ENCODE measurements at regions not wholly inside any gene's neighbourhood (a gene's known extent, or its start where the extent isn't known, plus 50 kb on each side); places are given as distances from the start of the nearest gene placed in this dataset.

- H3K27me3 ChIP-seq = no peaks in the 10 kb centered on the region
- H3K9me3 ChIP-seq = no peaks in the 10 kb centered on the region
- intact Hi-C loops (cut with DNase I; ENCODE audit: low total_unique reads) = no loop called here
- no peak overlapping the region for H3K27ac ChIP-seq
- no peak for TF ChIP-seq EP300 (IDR thresholded peaks at IDR 0.05)
- H3K4me1 ChIP-seq = no peaks in the 10 kb centered on the region
- 81 to 98% (median 94%) methylated on average over 1 of the region's 1 CpG for WGBS, 5 donors
- no peaks in the 10 kb centered on the region for H3K36me3 ChIP-seq
- no peak overlapping the region for H3K4me3 ChIP-seq
- no peak for DNase-seq
Observed at GRCh38 chr12:59147791-59148190, 227.5 kb upstream of the LRIG3 start.

GRCh38 chr12:59142183-59142790, 222.0 kb upstream of the LRIG3 start:
- TF ChIP-seq POLR2AphosphoS5 (IDR thresholded peaks at IDR 0.05) (no peak), EP300 (IDR thresholded peaks at IDR 0.05) (no peak), POLR2A (IDR thresholded peaks at IDR 0.05) (no peak)
- intact Hi-C loops (cut with DNase I; ENCODE audit: low total_unique reads) = no loop called here

GRCh38 chr12:59134750-59135149, 214.4 kb upstream of the LRIG3 start:
- no peak overlapping the region for H3K4me3 ChIP-seq
- WGBS, 5 donors = 28 to 54% (median 36%) methylated on average over 2 of the region's 2 CpGs
- H3K27ac ChIP-seq = no peak overlapping the region
- no peaks in the 10 kb centered on the region for H3K9me3 ChIP-seq
- H3K27me3 ChIP-seq = no peaks in the 10 kb centered on the region
- DNase-seq = no peak
- intact Hi-C loops (cut with DNase I; ENCODE audit: low total_unique reads) = no loop called here
- no peak for TF ChIP-seq CTCF (IDR thresholded peaks at IDR 0.05)
- no peak for TF ChIP-seq POLR2AphosphoS5 (IDR thresholded peaks at IDR 0.05)
- TF ChIP-seq POLR2A (IDR thresholded peaks at IDR 0.05) = no peak
- no peak for TF ChIP-seq EP300 (IDR thresholded peaks at IDR 0.05)
- H3K36me3 ChIP-seq = no peaks in the 10 kb centered on the region
- no peaks in the 10 kb centered on the region for H3K4me1 ChIP-seq

More at GRCh38 chr12:59142183-59142790, 222.0 kb upstream of the LRIG3 start:
- Histone ChIP-seq H3K9me3 (no peaks in the 10 kb centered on the region), H3K4me1 (no peaks in the 10 kb centered on the region), H3K4me3 (no peak overlapping the region), H3K27me3 (no peaks in the 10 kb centered on the region), H3K27ac (no peak overlapping the region), H3K36me3 (no peaks in the 10 kb centered on the region)
- DNase-seq = peak in 1 of 2 donors; percentile 56
- 39 to 55% (median 50%) methylated on average over 4 of the region's 4 CpGs for WGBS, 5 donors

- no peaks in the 10 kb centered on the region for H3K36me3 ChIP-seq
- intact Hi-C loops (cut with DNase I; ENCODE audit: low total_unique reads) = no loop called here
- TF ChIP-seq POLR2A (IDR thresholded peaks at IDR 0.05) (no peak), CTCF (IDR thresholded peaks at IDR 0.05) (no peak), POLR2AphosphoS5 (IDR thresholded peaks at IDR 0.05) (no peak), EP300 (IDR thresholded peaks at IDR 0.05) (no peak)
- no peak overlapping the region for H3K4me3 ChIP-seq
- no peak for DNase-seq
- no peak overlapping the region for H3K27ac ChIP-seq
- no peaks in the 10 kb centered on the region for H3K27me3 ChIP-seq
- 58 to 71% (median 64%) methylated on average over 3 of the region's 3 CpGs for WGBS, 5 donors
- H3K4me1 ChIP-seq = peaks cover 0 to 6% (median 0%) of the 10 kb centered on the region in 4 donors
- no peaks in the 10 kb centered on the region for H3K9me3 ChIP-seq
Observed at GRCh38 chr12:59131462-59131861, 211.2 kb upstream of the LRIG3 start.

GRCh38 chr12:59122784-59123183, 202.5 kb upstream of the LRIG3 start:
- 53 to 79% (median 71%) methylated on average over 3 of the region's 3 CpGs for WGBS, 5 donors
- H3K4me3 ChIP-seq = no peak overlapping the region
- H3K9me3 ChIP-seq = peaks cover 0 to 6% (median 0%) of the 10 kb centered on the region in 4 donors
- no peaks in the 10 kb centered on the region for H3K4me1 ChIP-seq
- H3K27me3 ChIP-seq = no peaks in the 10 kb centered on the region
- H3K36me3 ChIP-seq = no peaks in the 10 kb centered on the region
- DNase-seq = peak in 1 of 2 donors; percentile 26
- peak in 1 of 3 donors; percentile 19 for TF ChIP-seq POLR2AphosphoS5 (IDR thresholded peaks at IDR 0.05)
- no peak for TF ChIP-seq CTCF (IDR thresholded peaks at IDR 0.05)
- intact Hi-C loops (cut with DNase I; ENCODE audit: low total_unique reads) = no loop called here
- no peak overlapping the region for H3K27ac ChIP-seq

Measured in stomach (tissue), 8 donors.